GM12874 (cell line): ENCODE measurements at regions not wholly inside any gene's neighbourhood (a gene's known extent, or its start where the extent isn't known, plus 50 kb on each side); places are given as distances from the start of the nearest gene placed in this dataset.

Experiments used
- CTCF ChIP-seq: IDR thresholded peaks from 2 replicates; pipeline ENCODE4 v1.5.1; 2011; ENCODE audit warnings: low read depth, mild to moderate bottlenecking, control low read depth, low read length, moderate library complexity; ENCODE audit not compliant: insufficient read depth

DNA sequence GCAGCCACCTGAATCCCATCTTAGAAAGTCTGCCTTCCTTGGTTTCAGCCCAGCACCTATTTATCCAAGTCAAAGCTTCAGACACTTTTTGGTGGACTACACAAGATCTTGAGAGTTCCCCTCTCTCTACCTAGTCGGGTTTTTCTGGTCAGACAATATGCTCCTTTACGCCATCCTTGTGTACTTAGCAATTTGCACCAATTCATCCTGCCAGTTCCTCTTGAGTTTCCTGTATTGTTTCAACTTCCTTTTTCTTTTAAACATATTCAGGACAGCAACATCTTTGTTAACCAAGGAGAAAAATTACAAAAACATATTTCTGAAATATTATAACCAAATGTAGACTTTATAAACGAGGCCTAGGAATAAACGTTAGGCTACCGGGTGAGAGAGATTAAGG, 368.2 kb upstream of the CADM1 start:
- no peak for TF ChIP-seq CTCF

- TF ChIP-seq CTCF: no peak
Observed at GRCh38 chr11:115871161-115871760, 367.0 kb upstream of the CADM1 start.

DNA sequence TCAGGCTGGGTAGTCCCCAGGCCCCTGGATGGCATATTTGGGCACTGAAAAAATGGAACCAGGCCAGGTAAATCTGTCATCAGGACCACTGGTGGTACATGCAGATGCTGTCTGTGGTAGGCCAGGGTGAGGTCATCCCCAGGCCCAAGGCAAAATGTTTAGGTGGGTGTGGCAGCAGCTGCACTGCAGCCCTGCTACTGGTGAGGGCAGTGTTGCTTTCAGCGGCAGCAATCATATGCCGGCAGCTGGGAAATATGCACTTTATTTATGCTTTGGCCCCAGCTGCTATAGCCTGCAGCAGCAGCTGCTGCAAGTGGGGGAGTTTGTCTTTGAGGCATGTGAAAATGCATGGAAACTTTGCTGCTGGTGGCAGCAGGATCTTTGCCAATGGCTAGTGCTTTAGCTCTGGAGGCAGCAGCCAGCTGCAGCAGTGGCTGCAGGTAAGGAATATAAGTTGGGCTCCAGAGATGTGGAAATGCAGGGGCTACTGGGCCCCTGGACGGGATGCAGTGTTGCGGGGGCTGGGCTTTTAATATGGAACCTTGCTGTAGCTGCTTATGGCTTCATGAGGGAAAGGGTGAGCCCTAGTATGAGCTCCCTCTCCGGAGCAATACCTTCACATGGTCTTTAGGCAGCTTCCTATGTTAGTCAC, 365.7 kb upstream of the CADM1 start:
- TF ChIP-seq CTCF: peak; percentile 81

GRCh38 chr11:115869131-115869530, 364.9 kb upstream of the CADM1 start:
- TF ChIP-seq CTCF: no peak

- no peak for TF ChIP-seq CTCF
Observed at GRCh38 chr11:115860246-115860645, 356.0 kb upstream of the CADM1 start.

DNA sequence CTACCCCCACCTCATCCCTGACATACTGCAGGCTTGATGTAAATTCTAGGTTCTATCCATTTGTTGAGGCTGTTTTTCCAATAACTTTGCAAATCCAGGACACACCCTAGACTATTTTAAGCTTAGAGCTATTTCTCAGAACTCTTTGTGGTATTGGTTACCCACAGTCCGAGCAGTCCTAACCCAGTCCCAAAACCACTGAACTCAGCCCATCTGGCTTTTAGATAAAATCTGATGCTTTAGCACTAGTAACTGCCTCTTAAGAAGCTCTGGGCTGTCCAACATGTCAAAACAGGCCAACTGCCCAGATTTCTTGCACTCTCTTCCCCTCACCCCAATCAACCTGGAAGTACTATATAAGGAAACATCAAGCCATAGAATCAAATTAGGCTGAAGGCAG, 344.4 kb upstream of the CADM1 start:
- no peak for TF ChIP-seq CTCF

- no peak for TF ChIP-seq CTCF
Observed at GRCh38 chr11:115848080-115848479, 343.9 kb upstream of the CADM1 start.
